Activated naive CD4-positive, alpha-beta T cell treated with Interleukin-2 at 50 U/mL for 16 hours (primary cell): ENCODE measurements at regions not wholly inside any gene's neighbourhood (a gene's known extent, or its start where the extent isn't known, plus 50 kb on each side); places are given as distances from the start of the nearest gene placed in this dataset.

Experiments used
- DNase-seq: peaks from one replicate; pipeline ENCODE4 v3.0.0-alpha.2; 2020

GRCh38 chr10:21315645-21316220 lies 209.7 kb downstream of the SKIDA1 start:
- DNase-seq: no peak

GRCh38 chr10:21314906-21315644 lies 210.4 kb downstream of the SKIDA1 start:
- no peak for DNase-seq

- DNase-seq: no peak
These were observed 211.3 kb downstream of the SKIDA1 start for GRCh38 chr10:21314111-21314626.

GRCh38 chr10:21313691-21314090 lies 211.8 kb downstream of the SKIDA1 start:
- no peak for DNase-seq

GRCh38 chr10:21311426-21311825 lies 214.1 kb downstream of the SKIDA1 start:
- no peak for DNase-seq

GRCh38 chr10:21309427-21309826 lies 216.1 kb downstream of the SKIDA1 start:
- DNase-seq: no peak

- no peak for DNase-seq
These were observed 216.5 kb downstream of the SKIDA1 start for GRCh38 chr10:21308946-21309345.

GRCh38 chr10:21308018-21308417 lies 217.5 kb downstream of the SKIDA1 start:
- no peak for DNase-seq

GRCh38 chr10:21304608-21305007 lies 220.9 kb downstream of the SKIDA1 start:
- DNase-seq: no peak

GRCh38 chr10:21304198-21304597 lies 221.3 kb downstream of the SKIDA1 start:
- no peak for DNase-seq

GRCh38 chr10:21300551-21300950 lies 224.9 kb downstream of the SKIDA1 start:
- no peak for DNase-seq

GRCh38 chr10:21299330-21299729 lies 226.2 kb downstream of the SKIDA1 start:
- no peak for DNase-seq

GRCh38 chr10:21298701-21299100 lies 226.8 kb downstream of the SKIDA1 start:
- DNase-seq: no peak

- DNase-seq: no peak
These were observed 227.7 kb downstream of the SKIDA1 start for GRCh38 chr10:21297603-21298383.

GRCh38 chr10:21296575-21297355 lies 228.7 kb downstream of the SKIDA1 start:
- no peak for DNase-seq

- DNase-seq: no peak
These were observed 231.7 kb downstream of the SKIDA1 start for GRCh38 chr10:21293518-21294356.

GRCh38 chr10:21292763-21293517 lies 232.5 kb downstream of the SKIDA1 start:
- no peak for DNase-seq

- no peak for DNase-seq
These were observed 234.9 kb downstream of the SKIDA1 start for GRCh38 chr10:21290499-21291160.

- DNase-seq: no peak
These were observed 235.5 kb downstream of the SKIDA1 start for GRCh38 chr10:21289961-21290360.

- DNase-seq: no peak
These were observed 236.2 kb downstream of the SKIDA1 start for GRCh38 chr10:21289271-21289670.
